H1 (cell line): ENCODE measurements at regions not wholly inside any gene's neighbourhood (a gene's known extent, or its start where the extent isn't known, plus 50 kb on each side); places are given as distances from the start of the nearest gene placed in this dataset.

Experiments
- ATF3 ChIP-seq: IDR thresholded peaks from 2 replicates; pipeline ENCODE4 v1.6.1; 2011; ENCODE audit warnings: low read depth, mild to moderate bottlenecking, low read length; ENCODE audit not compliant: insufficient read depth
- CBX8 ChIP-seq: fragments of 300-800, 300-1000 bp; sonication (generic); IDR thresholded peaks from 2 replicates; pipeline ENCODE4 v1.7.1; 2016; ENCODE audit warnings: low read depth, low read length, borderline replicate concordance
- NANOG ChIP-seq: IDR thresholded peaks from 2 replicates; pipeline ENCODE4 v1.6.1; 2011; ENCODE audit warnings: low read length, low read depth, mild to moderate bottlenecking, inconsistent platforms; ENCODE audit not compliant: insufficient read depth, poor library complexity, severe bottlenecking
- RBBP5 ChIP-seq: IDR thresholded peaks from 2 replicates; pipeline ENCODE4 v1.7.1; 2012; ENCODE audit warnings: low read depth, mild to moderate bottlenecking, inconsistent platforms, low read length, moderate library complexity, borderline replicate concordance
- SP2 ChIP-seq: IDR thresholded peaks from 2 replicates; pipeline ENCODE4 v1.6.1; 2012; ENCODE audit warnings: mild to moderate bottlenecking, low read length, inconsistent platforms

- no peak for TF ChIP-seq CBX8
- TF ChIP-seq RBBP5: no peak
- TF ChIP-seq SP2: no peak
- TF ChIP-seq NANOG: no peak
- TF ChIP-seq ATF3: no peak
These were observed 153.6 kb downstream of the VEGFA start (continued) for GRCh38 chr6:43923376-43924221.
